H1 (cell line): ENCODE measurements at regions not wholly inside any gene's neighbourhood (a gene's known extent, or its start where the extent isn't known, plus 50 kb on each side); places are given as distances from the start of the nearest gene placed in this dataset.

Experiments used
- CTCF ChIA-PET: fragments of 300-600 bp; sonication (Branson Sonifier 250); formaldehyde crosslinking; loops from one replicate; lab custom pipeline; 2021; ENCODE audit not compliant: partially characterized antibody; lab: Charles Lee
- POLR2A ChIA-PET: fragments of 300-600 bp; sonication (Branson Sonifier 250); formaldehyde crosslinking; loops from one replicate; lab custom pipeline; 2021; ENCODE audit warnings: inconsistent platforms; ENCODE audit not compliant: partially characterized antibody; lab: Charles Lee
- DNase-seq, 2 experiments: peaks; one replicate each; pipeline versions ENCODE4 v3.0.0 to v3.0.0-alpha.2; 2010 to 2022; ENCODE audit warnings: low spot score in 2 of 2, low read depth in 1 of 2, mixed read lengths in 1 of 2
- FAIRE-seq: peaks from 2 replicates; lab custom pipeline; 2011; peaks lifted over from hg19 to GRCh38; lab: Jason Lieb, UNC
- H2AFZ ChIP-seq: 2 replicates; pipeline ENCODE4 v1.8.1; 2012; ENCODE audit warnings: low read length, inconsistent platforms
- H2AK5ac ChIP-seq: 2 replicates; pipeline ENCODE4 v1.6.1; 2013; ENCODE audit warnings: low read depth, low read length
- H2BK120ac ChIP-seq: replicated peaks from 2 replicates; pipeline ENCODE3; 2013; ENCODE audit warnings: low read depth, low read length, inconsistent platforms
- H2BK12ac ChIP-seq: 2 replicates; pipeline ENCODE4 v1.6.1; 2013; ENCODE audit warnings: low read depth, low read length
- H2BK15ac ChIP-seq: 2 replicates; pipeline ENCODE4 v1.6.1; 2013; ENCODE audit warnings: low read length
- H2BK20ac ChIP-seq: 2 replicates; pipeline ENCODE4 v1.6.1; 2013; ENCODE audit warnings: low read length
- H2BK5ac ChIP-seq: 2 replicates; pipeline ENCODE4 v1.6.1; 2013; ENCODE audit warnings: low read depth, low read length
- H3K14ac ChIP-seq: 2 replicates; pipeline ENCODE4 v1.6.1; 2013; ENCODE audit warnings: inconsistent platforms; ENCODE audit not compliant: insufficient read length
- H3K18ac ChIP-seq: 2 replicates; pipeline ENCODE4 v1.6.1; 2013; ENCODE audit warnings: low read length; ENCODE audit errors: extremely low read depth
- H3K23ac ChIP-seq: 2 replicates; pipeline ENCODE4 v1.6.1; 2013; ENCODE audit warnings: inconsistent platforms; ENCODE audit not compliant: insufficient read length
- H3K23me2 ChIP-seq: 2 replicates; pipeline ENCODE4 v1.6.1; 2013; ENCODE audit warnings: low read depth, low read length
- H3K27ac ChIP-seq: 2 replicates; pipeline ENCODE4 v1.6.1; 2011; ENCODE audit warnings: low read depth, low read length, inconsistent platforms
- H3K27me3 ChIP-seq, 4 experiments: replicated peaks in 1 of 4; 1 replicate in 1 of 4; 2 replicates in 3 of 4; pipeline versions ENCODE4 v1.6.1 to v1.8.1; 2011 to 2013; ENCODE audit warnings: low read length in 3 of 4, mild to moderate bottlenecking in 3 of 4, inconsistent platforms in 2 of 4, mixed read lengths in 2 of 4, moderate library complexity in 1 of 4; ENCODE audit not compliant: control insufficient read depth in 3 of 4, insufficient read depth in 3 of 4; ENCODE audit errors: extremely low read depth in 1 of 4
- H3K36me3 ChIP-seq, 4 experiments: 2 replicates each; pipeline versions ENCODE4 v1.6.1 to v1.8.1; 2011 to 2013; ENCODE audit warnings: mild to moderate bottlenecking in 4 of 4, low read length in 3 of 4, moderate library complexity in 2 of 4, control low read depth in 1 of 4, inconsistent platforms in 1 of 4; ENCODE audit not compliant: insufficient read depth in 4 of 4, control insufficient read depth in 2 of 4
- H3K4ac ChIP-seq: replicated peaks from 2 replicates; pipeline ENCODE3; 2013; ENCODE audit warnings: low read length, low read depth, mixed read lengths, inconsistent platforms; ENCODE audit not compliant: insufficient read length
- H3K4me1 ChIP-seq, 4 experiments: replicated peaks in 1 of 4; 1 replicate in 1 of 4; 2 replicates in 3 of 4; pipeline versions ENCODE4 v1.6.1 to v1.8.1; 2011 to 2013; ENCODE audit warnings: low read length in 3 of 4, inconsistent platforms in 2 of 4, mixed read lengths in 1 of 4; ENCODE audit not compliant: insufficient read depth in 4 of 4, control insufficient read depth in 3 of 4
- H3K4me2 ChIP-seq, 2 experiments: 2 replicates each; pipeline versions ENCODE4 v1.6.1 to v1.8.1; 2011 to 2013; ENCODE audit warnings: low read depth in 2 of 2, low read length in 2 of 2, control low read depth in 1 of 2, inconsistent platforms in 1 of 2, mild to moderate bottlenecking in 1 of 2; ENCODE audit not compliant: insufficient read depth in 1 of 2
- H3K4me3 ChIP-seq, 4 experiments: fragments of 200-600, 300-600 bp in 1 of 4; sonication (generic), shearing (Covaris generic), sonication (Bioruptor Twin) in 1 of 4; 2 replicates each; pipeline versions ENCODE4 v1.5.1 to v1.8.1; 2011 to 2016; ENCODE audit warnings: low read length in 4 of 4, low read depth in 3 of 4, control low read depth in 2 of 4, inconsistent platforms in 2 of 4, mild to moderate bottlenecking in 2 of 4, mixed read lengths in 1 of 4, moderate library complexity in 1 of 4; ENCODE audit not compliant: insufficient read depth in 2 of 4; ENCODE audit errors: extremely low read depth in 1 of 4
- H3K56ac ChIP-seq: replicated peaks from 2 replicates; pipeline ENCODE3; 2013; ENCODE audit warnings: low read depth, mild to moderate bottlenecking, mixed read lengths, low read length, inconsistent platforms; ENCODE audit not compliant: insufficient read length
- H3K79me1 ChIP-seq: 2 replicates; pipeline ENCODE4 v1.6.1; 2013; ENCODE audit warnings: low read depth, low read length, control low read depth
- H3K79me2 ChIP-seq, 2 experiments: 2 replicates each; pipeline versions ENCODE4 v1.6.1 to v1.8.1; 2012 to 2013; ENCODE audit warnings: low read length in 2 of 2, mild to moderate bottlenecking in 2 of 2, inconsistent platforms in 1 of 2; ENCODE audit not compliant: insufficient read depth in 2 of 2, control insufficient read depth in 1 of 2
- H3K9ac ChIP-seq, 4 experiments: replicated peaks in 1 of 4; 1 replicate in 1 of 4; 2 replicates in 3 of 4; pipeline versions ENCODE4 v1.6.1 to v1.8.1; 2011 to 2013; ENCODE audit warnings: low read depth in 3 of 4, low read length in 3 of 4, control low read depth in 2 of 4, mild to moderate bottlenecking in 2 of 4, moderate library complexity in 2 of 4, inconsistent platforms in 1 of 4; ENCODE audit errors: extremely low read depth in 1 of 4
- H3K9me3 ChIP-seq, 2 experiments: 2 replicates each; pipeline versions ENCODE4 v1.6.1 to v1.8.1; 2012 to 2013; ENCODE audit warnings: mild to moderate bottlenecking in 2 of 2, moderate library complexity in 2 of 2, control low read depth in 1 of 2, inconsistent platforms in 1 of 2, low read depth in 1 of 2, low read length in 1 of 2, mixed read lengths in 1 of 2; ENCODE audit not compliant: insufficient read depth in 2 of 2
- H4K20me1 ChIP-seq, 2 experiments: replicated peaks in 1 of 2; 2 replicates each; pipeline versions ENCODE3 to v1.8.1; 2011 to 2013; ENCODE audit warnings: inconsistent platforms in 2 of 2, low read length in 2 of 2, mild to moderate bottlenecking in 1 of 2; ENCODE audit not compliant: insufficient read depth in 2 of 2, control insufficient read depth in 1 of 2
- H4K5ac ChIP-seq: 2 replicates; pipeline ENCODE4 v1.6.1; 2013; ENCODE audit warnings: low read length, low read depth, mixed read lengths, inconsistent platforms; ENCODE audit not compliant: insufficient read length
- H4K8ac ChIP-seq: 2 replicates; pipeline ENCODE4 v1.8.0; 2013; ENCODE audit warnings: mild to moderate bottlenecking, moderate library complexity, low read length, inconsistent platforms; ENCODE audit not compliant: insufficient read depth; ENCODE audit errors: extremely low read depth
- H4K91ac ChIP-seq: replicated peaks from 2 replicates; pipeline ENCODE3; 2013; ENCODE audit warnings: low read length, mixed read lengths, inconsistent platforms; ENCODE audit not compliant: insufficient read length
- CBX5 ChIP-seq: fragments of 300-800, 300-1000 bp; sonication (generic); IDR thresholded peaks from 2 replicates; pipeline ENCODE4 v1.7.1; 2016; ENCODE audit warnings: antibody characterized with exemption, low read length, low read depth
- CTBP2 ChIP-seq: IDR thresholded peaks from 2 replicates; pipeline ENCODE4 v1.7.0; 2011; ENCODE audit warnings: borderline replicate concordance, mild to moderate bottlenecking, moderate library complexity, mixed read lengths, low read length; ENCODE audit not compliant: insufficient read depth, insufficient read length
- KDM4A ChIP-seq: IDR thresholded peaks from one replicate; pipeline ENCODE4 v1.7.1; 2012; ENCODE audit warnings: low read depth, mild to moderate bottlenecking, moderate library complexity, low read length, inconsistent platforms; ENCODE audit not compliant: severe bottlenecking
- SUZ12 ChIP-seq: fragments of 200-600 bp; sonication (generic); IDR thresholded peaks from 2 replicates; pipeline ENCODE4 v1.6.1; 2012; ENCODE audit warnings: mild to moderate bottlenecking, inconsistent platforms, low read length, moderate library complexity, mixed read lengths
- WGBS, 2 experiments: shearing (Covaris generic) in 1 of 2; methylation state at CpG; one replicate each; pipeline versions ENCODE4 v1.1.6 to v1.1.7; 2013 to 2015; ENCODE audit warnings: low lambda C conversion rate in 2 of 2, mixed read lengths in 2 of 2, inconsistent platforms in 1 of 2, low coverage in 1 of 2, missing lambda C conversion rate in 1 of 2; ENCODE audit not compliant: insufficient replicate concordance in 2 of 2, insufficient coverage in 1 of 2, insufficient read length in 1 of 2; ENCODE audit errors: extremely low coverage in 1 of 2, missing lambda C conversion rate in 1 of 2; 5-methylcytosine and 5-hydroxymethylcytosine counted together

- Histone ChIP-seq H4K8ac (no peak overlapping the region), H3K79me1 (no peaks in the 10 kb centered on the region), H4K5ac (no peak overlapping the region), H2BK120ac (no peak overlapping the region), H3K4ac (no peak overlapping the region), H3K27me3 (no peaks in the 10 kb centered on the region), H3K23me2 (no peaks in the 10 kb centered on the region), H3K27ac (no peak overlapping the region), H2BK15ac (no peak overlapping the region), H3K4me3 (no peak overlapping the region), H2BK20ac (no peak overlapping the region), H3K9me3 (no peaks in the 10 kb centered on the region), H2AK5ac (no peak overlapping the region), H2AFZ (no peak overlapping the region), H3K36me3 (no peaks in the 10 kb centered on the region), H3K9ac (no peak overlapping the region), H3K4me1 (no peaks in the 10 kb centered on the region), H3K56ac (no peak overlapping the region), H4K91ac (no peak overlapping the region), H3K14ac (no peak overlapping the region), H3K79me2 (no peaks in the 10 kb centered on the region), H2BK12ac (no peak overlapping the region), H4K20me1 (no peaks in the 10 kb centered on the region), H3K4me2 (no peak overlapping the region), H2BK5ac (no peak overlapping the region), H3K18ac (no peak overlapping the region), H3K23ac (no peak overlapping the region)
- no peak for TF ChIP-seq CTBP2
- TF ChIP-seq KDM4A = no peak
- no peak for TF ChIP-seq CBX5
- TF ChIP-seq SUZ12 = no peak
- FAIRE-seq (no peak), DNase-seq (no peak)
- WGBS, 2 experiments = 75% methylated on average over 2 of the region's 2 CpGs; no CpG with 5 or more reads in 1 of the 2 experiments
- ChIA-PET POLR2A (no interaction called here), CTCF (interaction anchor here (0.5 kb wide), 1 partner anchor 350 kb away, joined by 3 read pairs; no protein-coding TSS in a partner anchor)
Observed at GRCh38 chr6:85856235-85856634, 213.5 kb upstream of the SYNCRIP start.
